SK-N-MC (cell line): ENCODE measurements at regions not wholly inside any gene's neighbourhood (a gene's known extent, or its start where the extent isn't known, plus 50 kb on each side); places are given as distances from the start of the nearest gene placed in this dataset.

Experiments used
- EZH2 ChIP-seq: fragments of 200-600 bp; sonication (generic); IDR thresholded peaks from one replicate; pipeline ENCODE4 v1.6.1; 2017; ENCODE audit warnings: antibody characterized with exemption
- FOXP2 ChIP-seq: optimal IDR thresholded peaks from 2 replicates; pipeline ENCODE3; 2011; ENCODE audit warnings: mild to moderate bottlenecking, moderate library complexity; ENCODE audit not compliant: insufficient read depth; ENCODE audit errors: extremely low read length, control extremely low read depth
- POLR2AphosphoS5 ChIP-seq: IDR thresholded peaks from 2 replicates; pipeline ENCODE4 v1.6.1; 2012; ENCODE audit warnings: mild to moderate bottlenecking, low read depth, low read length, borderline replicate concordance

DNA sequence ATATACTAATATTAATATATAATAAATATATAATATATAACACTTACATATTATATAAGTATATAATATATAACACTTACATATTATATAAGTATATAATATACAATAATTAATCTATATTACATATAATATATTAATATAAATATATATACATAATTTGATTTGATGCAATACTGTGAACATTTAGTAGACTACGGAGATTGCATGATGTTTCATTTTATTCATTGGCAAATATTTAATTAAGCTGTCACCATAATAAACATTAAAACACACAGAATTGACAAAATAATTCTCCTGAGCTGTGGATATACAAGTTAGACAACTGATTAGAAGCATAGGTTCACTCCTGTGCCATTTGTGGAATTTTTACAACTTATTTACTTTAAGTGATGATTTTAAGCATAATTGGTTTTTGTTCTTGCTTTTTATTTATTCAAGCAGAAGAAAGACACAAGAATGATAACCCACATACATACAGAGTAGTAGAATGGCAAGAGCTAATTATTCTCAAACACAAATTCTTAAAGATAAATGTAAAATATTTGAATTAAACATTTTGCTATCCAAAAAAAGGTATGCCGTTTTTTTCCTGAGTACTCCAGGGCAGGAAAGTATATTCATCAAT is 65.8 kb upstream of the TOP3B start:
- no peak for TF ChIP-seq EZH2
- no peak for TF ChIP-seq POLR2AphosphoS5
- no peak for TF ChIP-seq FOXP2
